AG09319 (cell line): ENCODE measurements at regions not wholly inside any gene's neighbourhood (a gene's known extent, or its start where the extent isn't known, plus 50 kb on each side); places are given as distances from the start of the nearest gene placed in this dataset.

Source experiments
- DNase-seq: peaks from one replicate; pipeline ENCODE4 v3.0.0-alpha.2; 2010; ENCODE audit warnings: low read depth; ENCODE audit errors: extremely low read depth
- CTCF ChIP-seq: IDR thresholded peaks from 2 replicates; pipeline ENCODE4 v1.5.1; 2011; ENCODE audit warnings: low read depth, mild to moderate bottlenecking, inconsistent platforms, low read length, moderate library complexity

GRCh38 chr17:34164837-34165236, 90.2 kb upstream of the CCL2 start:
- TF ChIP-seq CTCF = no peak
- no peak for DNase-seq

DNA sequence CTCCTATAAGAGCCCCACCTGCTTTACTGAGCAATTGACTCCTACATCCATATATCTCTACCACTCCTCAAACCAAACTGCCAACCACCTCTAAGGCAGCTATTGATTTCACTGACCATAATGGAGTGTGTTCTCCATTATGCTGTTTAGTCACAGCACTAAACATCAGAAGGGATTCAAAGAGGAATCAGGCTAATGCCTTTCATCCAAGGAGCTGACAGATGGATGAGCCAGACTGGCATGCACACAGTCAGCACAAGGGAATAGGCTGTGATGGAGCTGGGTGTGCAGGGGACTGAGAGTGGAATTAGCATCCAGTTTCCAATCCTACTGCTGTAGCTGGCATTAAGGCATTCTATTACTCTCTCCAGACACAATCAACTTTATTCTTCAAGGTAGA, 88.7 kb upstream of the CCL2 start:
- no peak for DNase-seq
- TF ChIP-seq CTCF = no peak

DNA sequence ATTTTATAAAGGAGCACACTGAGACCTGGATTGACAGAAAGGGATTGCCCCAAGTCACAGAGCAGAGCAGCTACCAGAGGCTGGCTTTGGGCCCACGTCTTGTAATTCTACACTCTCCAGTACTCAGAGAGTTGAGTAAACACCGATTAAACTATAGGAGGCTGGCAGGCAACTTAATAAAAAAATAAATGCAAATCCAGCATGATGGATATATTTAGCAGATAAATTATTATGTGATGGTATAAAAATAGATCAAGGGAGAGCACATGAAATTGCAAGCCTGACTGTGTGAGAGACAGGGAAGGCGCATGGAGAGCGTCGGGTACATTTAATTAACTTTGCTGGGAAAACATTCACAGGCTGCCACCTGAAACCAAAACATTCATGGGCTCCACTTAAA, 87.7 kb upstream of the CCL2 start:
- DNase-seq = no peak
- no peak for TF ChIP-seq CTCF

DNA sequence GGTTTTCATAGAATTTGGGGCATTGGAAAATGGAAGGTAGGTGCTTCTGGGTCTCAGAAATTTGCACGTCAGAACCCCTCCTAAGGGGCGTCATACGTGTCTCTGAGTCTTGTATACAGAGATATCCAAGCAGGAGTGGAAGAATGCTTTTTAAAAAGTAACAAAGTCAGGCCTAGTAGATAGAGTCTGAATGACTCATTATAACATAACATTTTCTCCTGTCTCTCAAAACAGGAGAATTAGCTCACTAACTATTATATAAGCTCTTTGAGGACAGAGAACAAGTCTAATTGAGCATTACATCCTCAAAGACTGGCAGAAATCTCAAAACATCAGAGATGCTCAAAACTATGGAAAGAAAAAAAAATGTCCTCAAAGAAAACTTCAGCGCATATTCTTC, 86.1 kb upstream of the CCL2 start:
- no peak for TF ChIP-seq CTCF
- no peak for DNase-seq

DNA sequence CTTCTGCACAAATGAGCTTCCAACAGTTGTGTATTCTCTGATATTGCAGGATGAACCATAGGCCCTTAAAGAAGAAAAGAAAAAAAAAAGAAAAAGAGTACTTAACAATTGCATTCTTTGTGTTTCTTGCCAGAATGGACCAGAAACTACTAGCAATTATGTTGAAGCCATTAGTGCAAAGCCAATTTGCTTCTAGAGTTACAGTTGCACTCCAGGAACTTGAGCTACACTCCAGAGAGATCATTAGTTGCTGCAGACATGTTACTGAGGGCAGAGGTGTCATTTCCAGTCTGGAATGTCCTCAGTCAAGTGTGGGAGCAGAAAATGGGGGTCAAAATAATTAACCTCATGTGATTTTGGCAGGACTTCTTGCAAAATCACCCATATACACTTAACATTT, 85.6 kb upstream of the CCL2 start:
- no peak for TF ChIP-seq CTCF
- DNase-seq = no peak

DNA sequence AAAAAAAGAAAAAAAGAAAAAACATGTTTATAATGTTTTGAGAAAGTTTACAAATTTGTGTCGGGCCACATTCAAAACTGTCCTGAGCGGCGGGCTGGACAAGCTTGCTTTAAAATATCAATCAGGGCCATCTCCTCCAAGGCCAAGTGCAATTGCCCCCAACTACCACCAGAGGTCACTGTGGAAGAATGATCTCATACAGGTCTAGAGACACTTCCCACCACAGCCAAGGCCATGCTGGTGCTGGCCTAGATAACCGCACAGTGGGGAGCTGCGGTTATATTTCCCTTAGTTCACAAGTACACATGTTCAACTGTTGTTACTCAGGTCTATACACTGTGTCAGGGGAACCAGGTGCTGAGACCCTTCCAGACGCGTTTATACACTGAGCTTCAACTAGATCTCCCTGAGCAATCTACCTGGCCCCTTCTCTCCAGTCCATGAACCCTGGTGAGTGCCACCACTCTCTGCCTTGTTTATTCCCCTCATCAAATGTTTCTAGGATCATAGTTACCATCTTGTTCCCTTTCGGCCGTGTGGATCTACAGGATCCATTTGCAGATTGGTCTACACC, 83.8 kb upstream of the CCL2 start:
- TF ChIP-seq CTCF = peak; percentile 83

DNA sequence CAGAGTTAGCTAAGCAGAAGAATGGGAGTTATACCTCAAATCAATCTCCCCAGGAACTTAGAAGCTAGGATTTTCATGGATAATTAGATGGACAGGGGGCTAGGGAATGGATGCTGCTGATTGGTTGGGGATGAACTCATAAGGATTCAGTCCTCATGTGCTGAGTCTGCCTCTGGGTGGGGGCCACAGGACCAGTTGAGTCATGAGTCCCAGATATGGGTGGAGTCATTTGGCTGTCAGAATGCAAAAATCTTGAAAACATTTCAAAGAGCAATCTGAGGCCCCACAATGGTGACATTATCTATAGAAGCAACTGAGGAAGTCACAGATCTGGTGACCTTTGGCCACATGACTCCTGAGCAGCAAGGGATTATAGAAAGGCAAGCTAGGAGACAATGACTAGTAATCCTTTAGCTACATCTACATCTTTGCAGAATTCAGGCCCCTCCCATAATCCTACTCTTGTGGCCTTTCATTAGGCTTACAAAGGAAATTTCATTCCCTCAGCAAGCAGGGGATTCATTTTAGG, 82.6 kb upstream of the CCL2 start:
- TF ChIP-seq CTCF = no peak
- no peak for DNase-seq

More for the DNA sequence above, 83.8 kb upstream of the CCL2 start:
- DNase-seq = peak; percentile 14
